ENCODE measurements at regions not wholly inside any gene's neighbourhood (a gene's known extent, or its start where the extent isn't known, plus 50 kb on each side); places are given as distances from the start of the nearest gene placed in this dataset.

DNA sequence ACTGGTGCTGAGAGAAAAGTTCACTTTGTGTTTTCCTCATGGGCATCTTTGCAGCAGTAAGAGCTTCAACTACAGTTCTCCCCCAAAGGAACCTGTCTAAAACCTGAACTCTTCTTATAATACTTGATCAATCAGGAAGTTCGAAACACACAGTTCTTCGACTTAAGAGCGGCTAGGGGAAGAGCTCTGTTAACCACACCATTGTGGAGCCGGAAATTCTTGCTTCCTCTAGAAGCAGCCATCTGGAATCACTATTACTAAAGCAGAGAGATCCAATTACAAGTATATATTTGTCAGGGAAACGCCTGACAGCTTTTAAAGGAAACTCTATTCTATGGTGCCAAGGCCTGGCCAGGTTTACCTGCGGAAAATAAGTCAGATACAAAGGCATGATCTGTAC lies 337.3 kb upstream of the CBLB start:
- TF ChIP-seq, protein P1, sequence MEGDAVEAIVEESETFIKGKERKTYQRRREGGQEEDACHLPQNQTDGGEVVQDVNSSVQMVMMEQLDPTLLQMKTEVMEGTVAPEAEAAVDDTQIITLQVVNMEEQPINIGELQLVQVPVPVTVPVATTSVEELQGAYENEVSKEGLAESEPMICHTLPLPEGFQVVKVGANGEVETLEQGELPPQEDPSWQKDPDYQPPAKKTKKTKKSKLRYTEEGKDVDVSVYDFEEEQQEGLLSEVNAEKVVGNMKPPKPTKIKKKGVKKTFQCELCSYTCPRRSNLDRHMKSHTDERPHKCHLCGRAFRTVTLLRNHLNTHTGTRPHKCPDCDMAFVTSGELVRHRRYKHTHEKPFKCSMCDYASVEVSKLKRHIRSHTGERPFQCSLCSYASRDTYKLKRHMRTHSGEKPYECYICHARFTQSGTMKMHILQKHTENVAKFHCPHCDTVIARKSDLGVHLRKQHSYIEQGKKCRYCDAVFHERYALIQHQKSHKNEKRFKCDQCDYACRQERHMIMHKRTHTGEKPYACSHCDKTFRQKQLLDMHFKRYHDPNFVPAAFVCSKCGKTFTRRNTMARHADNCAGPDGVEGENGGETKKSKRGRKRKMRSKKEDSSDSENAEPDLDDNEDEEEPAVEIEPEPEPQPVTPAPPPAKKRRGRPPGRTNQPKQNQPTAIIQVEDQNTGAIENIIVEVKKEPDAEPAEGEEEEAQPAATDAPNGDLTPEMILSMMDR (IDR thresholded peaks at IDR 0.05): no peak
- no peak for TF ChIP-seq POLR2A (IDR thresholded peaks at IDR 0.05)
- no peak for DNase-seq
- H3K4me3 ChIP-seq: no peak overlapping the region
- H3K9me3 ChIP-seq: no peaks in the 10 kb centered on the region
- intact Hi-C loops (cut with DNase I; ENCODE audit: low total_unique reads): no loop called here
- H3K27ac ChIP-seq: no peak overlapping the region
- H3K27me3 ChIP-seq: no peaks in the 10 kb centered on the region
- H3K4me1 ChIP-seq: no peaks in the 10 kb centered on the region
- H3K36me3 ChIP-seq: no peaks in the 10 kb centered on the region

DNA sequence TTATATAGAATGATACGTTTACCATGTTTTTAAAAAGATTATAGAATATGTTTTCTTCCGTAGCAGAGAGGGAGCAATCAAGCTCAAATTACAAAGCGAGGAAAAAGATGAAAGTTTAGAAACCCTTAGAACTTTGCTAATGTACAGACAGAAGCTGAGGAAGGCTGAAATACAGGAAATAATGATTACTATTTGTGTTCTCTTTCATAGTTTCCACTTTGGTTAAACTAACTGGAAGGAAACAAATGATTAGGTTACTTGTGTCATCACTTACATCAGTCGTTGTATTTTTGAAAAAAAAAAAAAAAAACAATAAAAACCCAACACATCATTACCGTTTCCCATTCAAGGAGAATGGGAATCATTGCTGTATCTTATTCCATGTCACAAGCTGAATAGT lies 337.8 kb upstream of the CBLB start:
- no peak overlapping the region for H3K4me3 ChIP-seq
- H3K9me3 ChIP-seq: no peaks in the 10 kb centered on the region
- no peaks in the 10 kb centered on the region for H3K36me3 ChIP-seq
- intact Hi-C loops (cut with DNase I; ENCODE audit: low total_unique reads): no loop called here
- TF ChIP-seq, protein P1 (IDR thresholded peaks at IDR 0.05): no peak
- TF ChIP-seq POLR2A (IDR thresholded peaks at IDR 0.05): no peak
- H3K27me3 ChIP-seq: no peaks in the 10 kb centered on the region
- no peaks in the 10 kb centered on the region for H3K4me1 ChIP-seq
- H3K27ac ChIP-seq: no peak overlapping the region
- DNase-seq: no peak

DNA sequence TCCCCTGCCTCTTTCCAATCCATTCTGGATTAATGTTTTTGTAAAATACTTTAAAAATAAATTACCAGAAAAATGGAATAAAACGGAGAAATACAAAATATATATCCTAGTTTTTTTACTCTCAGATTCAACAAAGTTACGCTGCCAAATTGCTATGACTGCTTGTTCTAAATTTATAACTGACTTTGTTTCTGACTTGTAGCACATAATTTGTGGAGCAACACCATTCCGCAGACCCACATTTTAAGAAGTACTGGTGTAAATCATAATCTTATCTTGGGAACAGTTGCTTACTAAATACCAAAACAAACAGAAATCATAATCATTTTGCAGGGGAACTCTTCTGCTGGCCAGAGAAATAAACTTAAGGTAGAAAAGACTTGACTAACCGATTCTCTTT lies 339.4 kb upstream of the CBLB start:
- Histone ChIP-seq H3K36me3 (no peaks in the 10 kb centered on the region), H3K4me1 (no peaks in the 10 kb centered on the region), H3K27ac (no peak overlapping the region), H3K4me3 (no peak overlapping the region), H3K9me3 (no peaks in the 10 kb centered on the region), H3K27me3 (no peaks in the 10 kb centered on the region)
- intact Hi-C loops (cut with DNase I; ENCODE audit: low total_unique reads): no loop called here
- TF ChIP-seq, protein P1 (IDR thresholded peaks at IDR 0.05): no peak
- no peak for TF ChIP-seq POLR2A (IDR thresholded peaks at IDR 0.05)
- no peak for DNase-seq

DNA sequence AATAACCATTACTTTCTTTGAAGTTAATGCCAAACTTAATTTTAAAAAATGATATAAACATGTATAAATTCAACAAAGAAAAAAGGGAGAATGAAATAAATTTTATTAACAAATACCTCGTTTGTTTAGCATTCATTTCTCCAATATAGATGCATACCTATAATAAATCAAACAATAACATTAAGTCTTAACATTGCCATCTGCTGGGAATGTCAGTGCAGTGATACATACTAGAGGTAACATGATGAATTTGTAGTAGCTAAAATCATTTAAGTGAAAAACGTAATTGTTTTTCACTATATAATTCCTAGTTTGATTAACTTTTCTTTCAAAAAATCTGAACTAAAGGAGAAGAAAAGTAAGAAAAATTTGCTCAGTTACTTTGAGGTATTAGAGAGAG lies 340.2 kb upstream of the CBLB start:
- no peak for DNase-seq
- H3K9me3 ChIP-seq: no peaks in the 10 kb centered on the region
- H3K27ac ChIP-seq: no peak overlapping the region
- no peak overlapping the region for H3K4me3 ChIP-seq
- no peaks in the 10 kb centered on the region for H3K27me3 ChIP-seq
- no peak for TF ChIP-seq POLR2A (IDR thresholded peaks at IDR 0.05)
- TF ChIP-seq, protein P1 (IDR thresholded peaks at IDR 0.05): no peak
- H3K36me3 ChIP-seq: no peaks in the 10 kb centered on the region
- intact Hi-C loops (cut with DNase I; ENCODE audit: low total_unique reads): no loop called here
- no peaks in the 10 kb centered on the region for H3K4me1 ChIP-seq

DNA sequence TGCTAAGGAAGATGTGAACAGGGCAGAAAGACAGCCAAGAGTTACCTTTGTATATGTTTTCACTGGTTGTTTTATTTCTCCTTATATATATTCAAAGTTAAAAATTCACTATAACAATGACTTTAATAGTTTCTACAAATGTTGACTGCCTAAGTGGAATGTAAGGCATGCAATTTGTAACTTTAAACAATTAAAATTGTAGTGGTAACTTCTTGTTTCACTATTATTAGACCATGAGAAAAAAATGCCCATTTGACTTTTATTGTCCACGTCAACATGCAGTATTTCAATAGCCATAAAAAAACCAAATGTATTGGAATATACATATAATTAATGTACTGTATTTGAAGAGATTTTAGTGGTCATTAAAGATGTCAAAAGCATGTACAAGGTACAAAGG lies 340.7 kb upstream of the CBLB start:
- no peaks in the 10 kb centered on the region for H3K9me3 ChIP-seq
- no peak overlapping the region for H3K27ac ChIP-seq
- no peaks in the 10 kb centered on the region for H3K4me1 ChIP-seq
- TF ChIP-seq, protein P1 (IDR thresholded peaks at IDR 0.05): no peak
- TF ChIP-seq POLR2A (IDR thresholded peaks at IDR 0.05): no peak
- H3K27me3 ChIP-seq: no peaks in the 10 kb centered on the region
- no peak overlapping the region for H3K4me3 ChIP-seq
- intact Hi-C loops (cut with DNase I; ENCODE audit: low total_unique reads): no loop called here
- no peaks in the 10 kb centered on the region for H3K36me3 ChIP-seq
- no peak for DNase-seq

All from uterus (tissue), 3 donors.